HEK293 (cell line): ENCODE measurements at regions not wholly inside any gene's neighbourhood (a gene's known extent, or its start where the extent isn't known, plus 50 kb on each side); places are given as distances from the start of the nearest gene placed in this dataset.

Experiments used
- CTCF ChIA-PET: fragments of 350-600 bp; formaldehyde crosslinking; extraction: SDS; loops from one replicate; lab custom pipeline; 2021; ENCODE audit warnings: antibody characterized with exemption; lab: Yijun Ruan, JAX
- POLR2A ChIA-PET: fragments of 300-600 bp; formaldehyde crosslinking; extraction: SDS; loops from one replicate; lab custom pipeline; 2020; ENCODE audit warnings: antibody characterized with exemption, inconsistent platforms; lab: Yijun Ruan, JAX
- H3K27ac ChIP-seq: fragments of 200-500 bp; sonication (Bioruptor generic); 2 replicates; pipeline ENCODE4 v1.5.1; 2014; ENCODE audit warnings: low read depth, low read length, control low read depth, inconsistent platforms; ENCODE audit errors: extremely low read depth
- H3K36me3 ChIP-seq, 2 experiments: fragments of 200-500 bp in 1 of 2; sonication (Bioruptor generic) in 1 of 2; 1 replicate in 1 of 2; 2 replicates in 1 of 2; pipeline ENCODE4 v1.5.1; 2014 to 2017; ENCODE audit warnings: inconsistent platforms in 2 of 2, low read length in 2 of 2; ENCODE audit not compliant: control insufficient read depth in 2 of 2, insufficient read depth in 1 of 2
- H3K4me1 ChIP-seq: fragments of 200-500 bp; sonication (Bioruptor generic); 2 replicates; pipeline ENCODE4 v1.5.1; 2014; ENCODE audit warnings: mild to moderate bottlenecking, low read length, inconsistent platforms; ENCODE audit not compliant: control insufficient read depth, insufficient read depth
- H3K4me3 ChIP-seq: 2 replicates; pipeline ENCODE4 v1.5.1; 2011; ENCODE audit warnings: low read depth, mild to moderate bottlenecking, control low read depth, low read length, moderate library complexity
- H3K9me3 ChIP-seq: fragments of 200-500 bp; sonication (Bioruptor generic); 2 replicates; pipeline ENCODE4 v1.5.1; 2014; ENCODE audit warnings: low read depth, low read length, inconsistent platforms; ENCODE audit not compliant: control insufficient read depth, insufficient read depth
- EGR2 ChIP-seq: fragments of 450-650 bp; formaldehyde crosslinking; IDR thresholded peaks from 2 replicates; pipeline ENCODE4 v1.5.1; 2016; ENCODE audit warnings: low read depth, missing biosample characterization, missing genetic modification characterization
- KLF9 ChIP-seq: fragments of 450-650 bp; formaldehyde crosslinking; IDR thresholded peaks from 2 replicates; pipeline ENCODE4 v1.5.1; 2016; ENCODE audit warnings: missing biosample characterization, missing genetic modification characterization, low read depth
- MEIS1 ChIP-seq: sonication (generic); formaldehyde crosslinking; IDR thresholded peaks from 2 replicates; pipeline ENCODE4 v1.8.1; 2022; ENCODE audit warnings: missing genetic modification reagents, mild to moderate bottlenecking, borderline replicate concordance
- MZF1 ChIP-seq: fragments of 450-650 bp; formaldehyde crosslinking; IDR thresholded peaks from 2 replicates; pipeline ENCODE4 v1.5.1; 2017; ENCODE audit warnings: missing biosample characterization, missing genetic modification characterization, borderline replicate concordance
- SP3 ChIP-seq: fragments of 450-650 bp; formaldehyde crosslinking; IDR thresholded peaks from 2 replicates; pipeline ENCODE4 v1.5.1; 2016; ENCODE audit warnings: missing biosample characterization, missing genetic modification characterization
- SP7 ChIP-seq: fragments of 450-650 bp; formaldehyde crosslinking; IDR thresholded peaks from 2 replicates; pipeline ENCODE4 v1.5.1; 2016; ENCODE audit warnings: missing biosample characterization, missing genetic modification characterization
- ZIC2 ChIP-seq: fragments of 450-650 bp; formaldehyde crosslinking; IDR thresholded peaks from 2 replicates; pipeline ENCODE4 v1.5.1; 2016; ENCODE audit warnings: missing biosample characterization, missing genetic modification characterization
- ZNF140 ChIP-seq: fragments of 450-650 bp; formaldehyde crosslinking; IDR thresholded peaks from 2 replicates; pipeline ENCODE4 v1.5.1; 2016; ENCODE audit warnings: missing biosample characterization, missing genetic modification characterization
- ZNF155 ChIP-seq: fragments of 450-650 bp; formaldehyde crosslinking; IDR thresholded peaks from 2 replicates; pipeline ENCODE4 v1.5.1; 2016; ENCODE audit warnings: missing biosample characterization, missing genetic modification characterization
- ZNF184 ChIP-seq: fragments of 450-650 bp; IDR thresholded peaks from 2 replicates; pipeline ENCODE4 v1.5.1; 2018; ENCODE audit warnings: missing biosample characterization, mild to moderate bottlenecking, missing genetic modification characterization
- ZNF19 ChIP-seq: fragments of 450-650 bp; formaldehyde crosslinking; IDR thresholded peaks from 2 replicates; pipeline ENCODE4; 2016; ENCODE audit warnings: missing biosample characterization, missing genetic modification characterization, low read depth
- ZNF221 ChIP-seq: fragments of 450-650 bp; formaldehyde crosslinking; IDR thresholded peaks from 2 replicates; pipeline ENCODE4 v1.5.1; 2017; ENCODE audit warnings: missing biosample characterization, missing genetic modification characterization, borderline replicate concordance
- ZNF302 ChIP-seq: fragments of 450-650 bp; formaldehyde crosslinking; IDR thresholded peaks from 2 replicates; pipeline ENCODE4 v1.5.1; 2016; ENCODE audit warnings: missing biosample characterization, missing genetic modification characterization, low read depth
- ZNF426 ChIP-seq: fragments of 450-650 bp; formaldehyde crosslinking; IDR thresholded peaks from 2 replicates; pipeline ENCODE4 v1.5.1; 2017; ENCODE audit warnings: missing biosample characterization, missing genetic modification characterization, mild to moderate bottlenecking, inconsistent platforms, moderate library complexity
- ZNF510 ChIP-seq: fragments of 450-650 bp; formaldehyde crosslinking; IDR thresholded peaks from 2 replicates; pipeline ENCODE4 v1.5.1; 2018; ENCODE audit warnings: mild to moderate bottlenecking, missing genetic modification characterization, missing biosample characterization; ENCODE audit not compliant: insufficient replicate concordance
- ZNF514 ChIP-seq: fragments of 450-650 bp; formaldehyde crosslinking; IDR thresholded peaks from 2 replicates; pipeline ENCODE4 v1.5.1; 2016; ENCODE audit warnings: missing biosample characterization, missing genetic modification characterization
- ZNF530 ChIP-seq: fragments of 450-650 bp; formaldehyde crosslinking; IDR thresholded peaks from 2 replicates; pipeline ENCODE4 v1.5.1; 2016; ENCODE audit warnings: low read depth, missing biosample characterization, missing genetic modification characterization
- ZNF560 ChIP-seq: fragments of 450-650 bp; formaldehyde crosslinking; IDR thresholded peaks from 2 replicates; pipeline ENCODE4 v1.5.1; 2017; ENCODE audit warnings: missing biosample characterization, missing genetic modification characterization, borderline replicate concordance
- ZNF658 ChIP-seq: fragments of 450-650 bp; formaldehyde crosslinking; IDR thresholded peaks from 2 replicates; pipeline ENCODE4; 2016; ENCODE audit warnings: missing biosample characterization, missing genetic modification characterization
- ZNF660 ChIP-seq: fragments of 450-650 bp; IDR thresholded peaks from 2 replicates; pipeline ENCODE4 v1.5.1; 2018; ENCODE audit warnings: missing biosample characterization, mild to moderate bottlenecking, missing genetic modification characterization
- ZNF670 ChIP-seq: fragments of 450-650 bp; formaldehyde crosslinking; IDR thresholded peaks from 2 replicates; pipeline ENCODE4 v1.5.1; 2016; ENCODE audit warnings: missing biosample characterization, missing genetic modification characterization, low read depth
- TF ChIP-seq, protein P1 (sequence below): fragments of 450-650 bp; formaldehyde crosslinking; conservative IDR thresholded peaks from 2 replicates; pipeline ENCODE4 v1.5.1; 2016; ENCODE audit warnings: low read depth, missing biosample characterization, missing genetic modification characterization
- TF ChIP-seq, protein P2 (sequence below): IDR thresholded peaks from 2 replicates; pipeline ENCODE4 v1.6.1; 2011; ENCODE audit warnings: mild to moderate bottlenecking, low read depth, low read length, borderline replicate concordance
- TF ChIP-seq, protein P3 (sequence below): fragments of 450-650 bp; formaldehyde crosslinking; IDR thresholded peaks from 2 replicates; pipeline ENCODE4 v1.5.1; 2017; ENCODE audit warnings: missing biosample characterization, missing genetic modification characterization

DNA sequence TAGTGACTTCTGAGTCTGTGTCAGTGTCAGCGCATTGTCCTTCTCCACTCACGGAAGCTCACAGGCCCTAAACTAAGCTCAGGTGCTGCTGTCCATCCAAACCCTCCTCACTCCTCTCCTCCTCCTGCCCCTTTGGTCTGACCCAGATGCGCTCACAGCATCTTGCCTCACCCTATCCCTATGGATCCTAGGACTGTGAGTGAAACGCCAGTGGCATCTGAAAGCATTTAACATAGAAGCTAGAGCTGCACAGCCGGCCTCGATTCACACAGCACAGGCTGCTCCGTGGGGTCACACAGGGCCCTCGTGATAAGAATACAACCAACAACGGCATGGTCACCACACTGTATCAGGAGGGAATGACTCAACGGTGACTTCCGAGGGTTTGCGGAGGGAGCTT, 149.1 kb upstream of the SPACA7 start:
- POLR2A ChIA-PET: no interaction called here

DNA sequence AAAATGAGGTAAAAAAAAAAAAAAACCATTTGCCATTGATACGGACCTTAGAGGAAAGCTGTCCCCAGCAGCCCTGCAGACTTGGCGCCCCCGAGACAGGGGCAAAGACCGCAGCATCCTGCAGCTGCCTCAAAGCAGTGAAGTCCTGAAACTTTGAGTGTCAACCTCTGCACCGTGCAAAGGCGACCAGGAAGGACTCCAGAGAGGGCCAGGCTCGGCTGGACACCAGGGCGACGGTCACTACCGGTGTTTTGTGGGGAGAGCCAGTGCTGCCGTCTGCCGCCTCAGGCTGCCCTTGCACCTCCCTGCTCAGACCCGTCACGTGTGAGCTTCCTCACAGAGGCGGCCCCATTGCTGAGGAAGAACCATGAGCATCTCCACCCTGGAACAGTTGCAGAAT, 146.7 kb upstream of the SPACA7 start:
- no peaks in the 10 kb centered on the region for H3K36me3 ChIP-seq
- no peak overlapping the region for H3K4me3 ChIP-seq
- H3K27ac ChIP-seq: no peak overlapping the region
- H3K9me3 ChIP-seq: no peaks in the 10 kb centered on the region
- ChIA-PET CTCF (no interaction called here), POLR2A (no interaction called here)
- no peak for TF ChIP-seq EGR2 (tag by site-specific recombination)
- no peaks in the 10 kb centered on the region for H3K4me1 ChIP-seq

More for the DNA sequence above, 149.1 kb upstream of the SPACA7 start:
- Histone ChIP-seq H3K4me1 (no peaks in the 10 kb centered on the region), H3K9me3 (no peaks in the 10 kb centered on the region), H3K36me3 (no peaks in the 10 kb centered on the region), H3K4me3 (no peak overlapping the region), H3K27ac (no peak overlapping the region)
- TF ChIP-seq SP7 (tag by site-specific recombination) (no peak), SP3 (tag by site-specific recombination) (no peak), ZNF510 (tag by site-specific recombination) (no peak), ZNF530 (tag by site-specific recombination) (no peak), MZF1 (tag by site-specific recombination) (no peak), ZNF184 (tag by site-specific recombination) (no peak), ZNF19 (tag by site-specific recombination) (no peak), ZNF658 (tag by site-specific recombination) (no peak), ZNF660 (no peak), ZNF426 (tag by site-specific recombination) (no peak), ZNF221 (tag by site-specific recombination) (no peak)
- TF ChIP-seq, protein P1, sequence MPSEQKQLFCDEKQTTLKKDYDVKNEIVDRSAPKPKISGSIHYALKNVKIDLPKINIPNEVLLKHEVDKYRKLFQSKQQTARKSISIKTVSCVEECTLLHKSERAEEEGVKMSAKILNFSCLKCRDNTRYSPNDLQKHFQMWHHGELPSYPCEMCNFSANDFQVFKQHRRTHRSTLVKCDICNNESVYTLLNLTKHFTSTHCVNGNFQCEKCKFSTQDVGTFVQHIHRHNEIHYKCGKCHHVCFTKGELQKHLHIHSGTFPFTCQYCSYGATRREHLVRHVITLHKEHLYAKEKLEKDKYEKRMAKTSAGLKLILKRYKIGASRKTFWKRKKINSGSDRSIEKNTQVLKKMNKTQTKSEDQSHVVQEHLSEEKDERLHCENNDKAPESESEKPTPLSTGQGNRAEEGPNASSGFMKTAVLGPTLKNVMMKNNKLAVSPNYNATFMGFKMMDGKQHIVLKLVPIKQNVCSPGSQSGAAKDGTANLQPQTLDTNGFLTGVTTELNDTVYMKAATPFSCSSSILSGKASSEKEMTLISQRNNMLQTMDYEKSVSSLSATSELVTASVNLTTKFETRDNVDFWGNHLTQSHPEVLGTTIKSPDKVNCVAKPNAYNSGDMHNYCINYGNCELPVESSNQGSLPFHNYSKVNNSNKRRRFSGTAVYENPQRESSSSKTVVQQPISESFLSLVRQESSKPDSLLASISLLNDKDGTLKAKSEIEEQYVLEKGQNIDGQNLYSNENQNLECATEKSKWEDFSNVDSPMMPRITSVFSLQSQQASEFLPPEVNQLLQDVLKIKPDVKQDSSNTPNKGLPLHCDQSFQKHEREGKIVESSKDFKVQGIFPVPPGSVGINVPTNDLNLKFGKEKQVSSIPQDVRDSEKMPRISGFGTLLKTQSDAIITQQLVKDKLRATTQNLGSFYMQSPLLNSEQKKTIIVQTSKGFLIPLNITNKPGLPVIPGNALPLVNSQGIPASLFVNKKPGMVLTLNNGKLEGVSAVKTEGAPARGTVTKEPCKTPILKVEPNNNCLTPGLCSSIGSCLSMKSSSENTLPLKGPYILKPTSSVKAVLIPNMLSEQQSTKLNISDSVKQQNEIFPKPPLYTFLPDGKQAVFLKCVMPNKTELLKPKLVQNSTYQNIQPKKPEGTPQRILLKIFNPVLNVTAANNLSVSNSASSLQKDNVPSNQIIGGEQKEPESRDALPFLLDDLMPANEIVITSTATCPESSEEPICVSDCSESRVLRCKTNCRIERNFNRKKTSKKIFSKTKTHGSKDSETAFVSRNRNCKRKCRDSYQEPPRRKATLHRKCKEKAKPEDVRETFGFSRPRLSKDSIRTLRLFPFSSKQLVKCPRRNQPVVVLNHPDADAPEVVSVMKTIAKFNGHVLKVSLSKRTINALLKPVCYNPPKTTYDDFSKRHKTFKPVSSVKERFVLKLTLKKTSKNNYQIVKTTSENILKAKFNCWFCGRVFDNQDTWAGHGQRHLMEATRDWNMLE: no peak
- TF ChIP-seq, protein P2, sequence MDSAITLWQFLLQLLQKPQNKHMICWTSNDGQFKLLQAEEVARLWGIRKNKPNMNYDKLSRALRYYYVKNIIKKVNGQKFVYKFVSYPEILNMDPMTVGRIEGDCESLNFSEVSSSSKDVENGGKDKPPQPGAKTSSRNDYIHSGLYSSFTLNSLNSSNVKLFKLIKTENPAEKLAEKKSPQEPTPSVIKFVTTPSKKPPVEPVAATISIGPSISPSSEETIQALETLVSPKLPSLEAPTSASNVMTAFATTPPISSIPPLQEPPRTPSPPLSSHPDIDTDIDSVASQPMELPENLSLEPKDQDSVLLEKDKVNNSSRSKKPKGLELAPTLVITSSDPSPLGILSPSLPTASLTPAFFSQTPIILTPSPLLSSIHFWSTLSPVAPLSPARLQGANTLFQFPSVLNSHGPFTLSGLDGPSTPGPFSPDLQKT: no peak
- CTCF ChIA-PET: no interaction called here

DNA sequence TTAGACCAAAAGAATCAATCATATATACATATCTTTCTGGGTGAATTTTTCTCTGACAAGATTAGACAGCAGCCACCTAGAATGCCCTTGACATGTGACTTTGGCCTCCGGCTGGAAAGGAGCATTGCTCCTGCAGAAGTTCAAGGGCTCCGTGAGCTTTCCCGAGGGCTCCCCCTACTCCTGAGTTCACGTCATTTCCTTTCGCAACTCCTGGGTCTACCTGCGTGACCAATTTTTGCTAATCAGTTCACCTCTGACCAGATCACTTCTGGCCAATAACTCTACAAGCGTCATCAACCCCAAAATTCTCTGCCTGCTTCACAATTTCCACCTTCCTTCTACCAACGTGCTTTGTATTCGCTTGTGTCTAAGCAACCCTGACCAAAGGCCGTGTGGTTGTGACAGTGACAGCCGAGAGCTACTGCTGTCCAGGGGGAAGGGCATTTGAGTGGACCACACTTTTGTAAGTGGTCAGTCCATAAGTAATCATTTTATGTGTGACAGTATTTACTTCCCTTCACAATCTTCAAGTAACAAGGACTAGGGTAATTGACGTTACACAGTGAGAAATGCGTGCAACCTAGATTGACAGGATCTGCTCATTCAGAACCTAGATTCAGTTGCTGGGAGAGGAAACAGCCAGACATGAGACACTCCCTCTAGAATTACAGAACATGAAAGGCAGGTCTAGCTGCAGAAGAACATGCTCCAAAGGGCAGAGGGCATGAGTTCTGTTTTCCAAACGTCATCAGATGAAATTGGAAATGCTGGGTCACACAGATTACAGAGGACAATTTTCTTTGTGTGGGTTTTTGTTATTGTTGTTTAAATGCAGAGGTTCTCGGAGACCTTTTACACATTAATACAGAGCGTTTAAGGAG, 145.9 kb upstream of the SPACA7 start:
- POLR2A ChIA-PET: no interaction called here
- H3K36me3 ChIP-seq: no peaks in the 10 kb centered on the region
- no peak for TF ChIP-seq ZNF660
- TF ChIP-seq ZNF302 (tag by site-specific recombination): no peak
- TF ChIP-seq ZNF155 (tag by site-specific recombination): no peak
- TF ChIP-seq KLF9 (tag by site-specific recombination): no peak
- TF ChIP-seq ZNF514 (tag by site-specific recombination): no peak
- TF ChIP-seq ZNF140: no peak
- no peak for TF ChIP-seq ZNF670 (tag by site-specific recombination)
- TF ChIP-seq, protein P3, sequence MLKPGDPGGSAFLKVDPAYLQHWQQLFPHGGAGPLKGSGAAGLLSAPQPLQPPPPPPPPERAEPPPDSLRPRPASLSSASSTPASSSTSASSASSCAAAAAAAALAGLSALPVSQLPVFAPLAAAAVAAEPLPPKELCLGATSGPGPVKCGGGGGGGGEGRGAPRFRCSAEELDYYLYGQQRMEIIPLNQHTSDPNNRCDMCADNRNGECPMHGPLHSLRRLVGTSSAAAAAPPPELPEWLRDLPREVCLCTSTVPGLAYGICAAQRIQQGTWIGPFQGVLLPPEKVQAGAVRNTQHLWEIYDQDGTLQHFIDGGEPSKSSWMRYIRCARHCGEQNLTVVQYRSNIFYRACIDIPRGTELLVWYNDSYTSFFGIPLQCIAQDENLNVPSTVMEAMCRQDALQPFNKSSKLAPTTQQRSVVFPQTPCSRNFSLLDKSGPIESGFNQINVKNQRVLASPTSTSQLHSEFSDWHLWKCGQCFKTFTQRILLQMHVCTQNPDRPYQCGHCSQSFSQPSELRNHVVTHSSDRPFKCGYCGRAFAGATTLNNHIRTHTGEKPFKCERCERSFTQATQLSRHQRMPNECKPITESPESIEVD (tag by site-specific recombination): no peak
- TF ChIP-seq ZNF560 (tag by site-specific recombination): no peak
- TF ChIP-seq ZIC2 (tag by site-specific recombination): no peak
- no peak for TF ChIP-seq MEIS1 (CRISPR knock-in tag)

More for the DNA sequence above, 145.9 kb upstream of the SPACA7 start:
- CTCF ChIA-PET: no interaction called here
- Histone ChIP-seq H3K27ac (no peak overlapping the region), H3K4me3 (no peak overlapping the region), H3K9me3 (no peaks in the 10 kb centered on the region), H3K4me1 (no peaks in the 10 kb centered on the region)
